Transverse colon (tissue), 4 donors: ENCODE measurements at regions not wholly inside any gene's neighbourhood (a gene's known extent, or its start where the extent isn't known, plus 50 kb on each side); places are given as distances from the start of the nearest gene placed in this dataset.

Experiments
- CTCF ChIP-seq, 5 experiments: fragments of 200-600 bp in 3 of 5; fragments of 450-650 bp in 2 of 5; sonication (generic) in 3 of 5; IDR thresholded peaks; 1 replicate in 2 of 5; 2 replicates in 3 of 5; pipeline ENCODE4 v1.5.1; 2016 to 2017; ENCODE audit warnings: antibody characterized with exemption in 5 of 5, inconsistent platforms in 3 of 5, mild to moderate bottlenecking in 2 of 5, moderate library complexity in 1 of 5
- POLR2A ChIP-seq: fragments of 450-650 bp; IDR thresholded peaks from one replicate; pipeline ENCODE4 v1.6.1; 2016; ENCODE audit warnings: antibody characterized with exemption, mild to moderate bottlenecking, moderate library complexity
- POLR2AphosphoS5 ChIP-seq, 3 donors: sonication (generic); formaldehyde crosslinking; IDR thresholded peaks; one replicate each; pipeline ENCODE4 v1.6.1; 2016; ENCODE audit warnings: antibody characterized with exemption in 3 of 3

GRCh38 chr5:51039424-51040329, 343.6 kb upstream of the ISL1 start:
- TF ChIP-seq CTCF (IDR thresholded peaks at IDR 0.05) (no peak), POLR2AphosphoS5 (IDR thresholded peaks at IDR 0.05) (no peak), POLR2A (no peak)
